ENCODE measurements at regions not wholly inside any gene's neighbourhood (a gene's known extent, or its start where the extent isn't known, plus 50 kb on each side); places are given as distances from the start of the nearest gene placed in this dataset.

DNA sequence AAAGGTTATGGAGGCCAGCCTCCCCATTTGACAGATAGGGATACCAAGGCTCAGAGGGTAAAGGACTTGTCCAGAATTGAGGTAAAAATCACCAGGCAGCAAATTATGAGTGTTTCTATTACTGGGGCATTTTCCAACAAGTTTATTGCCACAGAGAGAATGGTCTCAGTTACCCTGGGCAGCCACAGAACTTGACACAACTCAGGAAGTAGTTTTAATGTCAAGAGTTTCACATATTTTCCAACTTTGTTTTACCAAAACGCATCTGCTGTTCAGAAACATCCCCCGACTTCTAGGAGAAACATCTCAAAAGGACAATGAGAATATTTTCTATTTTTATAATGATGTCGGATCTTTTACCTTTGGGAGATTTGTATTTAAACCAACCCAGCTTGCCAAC is 107.5 kb upstream of the MRPS22 start:
- no peak overlapping the region for H3K4me3 ChIP-seq (ENCODE audit: low read depth, low read length)
- TF ChIP-seq, protein P1, sequence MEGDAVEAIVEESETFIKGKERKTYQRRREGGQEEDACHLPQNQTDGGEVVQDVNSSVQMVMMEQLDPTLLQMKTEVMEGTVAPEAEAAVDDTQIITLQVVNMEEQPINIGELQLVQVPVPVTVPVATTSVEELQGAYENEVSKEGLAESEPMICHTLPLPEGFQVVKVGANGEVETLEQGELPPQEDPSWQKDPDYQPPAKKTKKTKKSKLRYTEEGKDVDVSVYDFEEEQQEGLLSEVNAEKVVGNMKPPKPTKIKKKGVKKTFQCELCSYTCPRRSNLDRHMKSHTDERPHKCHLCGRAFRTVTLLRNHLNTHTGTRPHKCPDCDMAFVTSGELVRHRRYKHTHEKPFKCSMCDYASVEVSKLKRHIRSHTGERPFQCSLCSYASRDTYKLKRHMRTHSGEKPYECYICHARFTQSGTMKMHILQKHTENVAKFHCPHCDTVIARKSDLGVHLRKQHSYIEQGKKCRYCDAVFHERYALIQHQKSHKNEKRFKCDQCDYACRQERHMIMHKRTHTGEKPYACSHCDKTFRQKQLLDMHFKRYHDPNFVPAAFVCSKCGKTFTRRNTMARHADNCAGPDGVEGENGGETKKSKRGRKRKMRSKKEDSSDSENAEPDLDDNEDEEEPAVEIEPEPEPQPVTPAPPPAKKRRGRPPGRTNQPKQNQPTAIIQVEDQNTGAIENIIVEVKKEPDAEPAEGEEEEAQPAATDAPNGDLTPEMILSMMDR (IDR thresholded peaks at IDR 0.05; ENCODE audit: low read depth, low read length) = no peak

DNA sequence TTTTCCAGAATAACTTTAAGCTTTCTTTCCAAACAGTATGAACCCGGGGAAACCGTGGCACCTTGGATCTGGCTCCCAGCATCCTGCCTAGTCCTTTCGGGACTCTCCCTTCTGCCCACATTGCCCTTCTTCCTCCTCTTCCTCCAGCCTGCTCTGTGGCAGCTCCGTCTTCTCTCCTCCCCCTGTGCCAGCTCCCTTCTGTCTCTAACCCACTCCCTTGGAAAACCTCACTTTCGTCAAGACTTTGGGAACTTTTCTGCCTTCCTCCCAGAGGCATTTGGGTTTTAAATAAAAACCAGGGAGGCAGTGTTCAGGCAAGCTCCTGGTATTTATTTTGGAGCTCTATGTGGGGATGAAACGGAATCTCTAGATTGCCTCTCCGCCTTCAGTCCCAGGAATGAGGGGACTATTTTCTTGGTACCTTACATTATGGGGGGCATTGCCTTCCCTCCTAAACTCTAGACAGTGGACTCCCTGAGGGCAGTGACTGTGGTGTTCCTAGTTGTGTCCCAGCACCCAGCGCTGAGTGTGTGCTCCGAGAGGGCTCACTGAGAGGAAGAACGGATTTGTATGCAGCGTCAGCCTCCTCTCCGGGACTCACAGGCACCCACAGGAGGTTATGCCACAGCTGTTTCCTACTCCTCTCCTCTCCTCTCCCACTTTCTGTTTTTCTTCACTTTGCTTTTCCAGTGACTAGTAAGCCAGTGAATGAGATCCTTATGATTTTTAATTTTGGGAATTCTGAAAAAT is 105.4 kb upstream of the MRPS22 start:
- TF ChIP-seq, protein P1 (IDR thresholded peaks at IDR 0.05; ENCODE audit: low read depth, low read length) = no peak
- H3K4me3 ChIP-seq (ENCODE audit: low read depth, low read length) = 0 out of 2 replicates have a peak overlapping the region, but pooled peaks have one; percentile 2

DNA sequence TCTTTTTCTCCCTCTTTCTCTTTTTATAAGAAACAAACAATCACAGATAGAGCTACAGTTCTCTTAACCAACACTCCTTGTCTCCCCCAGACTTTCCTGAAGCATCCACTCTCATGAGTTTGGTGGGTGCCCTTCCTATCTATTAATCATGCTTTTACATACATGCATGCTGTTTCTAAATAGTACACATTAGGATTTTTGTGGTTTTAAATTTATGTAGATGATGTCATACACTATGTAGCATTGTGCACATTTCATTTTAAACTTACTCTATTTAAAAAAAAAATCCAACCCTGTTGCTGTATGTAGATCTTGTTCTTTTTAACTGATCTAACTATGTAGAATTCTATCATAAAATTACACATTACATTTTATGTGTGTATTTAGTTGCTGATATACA is 104.3 kb upstream of the MRPS22 start:
- H3K4me3 ChIP-seq (ENCODE audit: low read depth, low read length) = no peak overlapping the region
- TF ChIP-seq, protein P1 (IDR thresholded peaks at IDR 0.05; ENCODE audit: low read depth, low read length) = no peak

DNA sequence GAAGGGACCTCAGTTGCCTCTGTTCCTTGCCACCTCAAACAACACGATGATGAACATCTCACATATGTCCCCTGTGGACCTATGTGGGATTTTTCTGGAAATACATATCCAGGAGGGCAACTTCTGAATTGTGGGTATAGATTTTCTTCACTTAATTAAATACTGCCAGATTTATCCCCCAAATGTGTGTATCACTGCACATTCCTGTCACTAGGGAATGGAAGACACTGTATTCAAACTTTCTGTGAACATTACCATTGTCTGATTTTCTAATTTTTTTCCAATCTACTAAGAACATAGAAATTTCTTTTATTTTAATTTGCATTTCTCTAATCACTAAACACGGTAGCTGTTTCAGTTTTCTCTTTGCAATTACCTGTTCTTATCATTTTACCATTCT is 102.0 kb upstream of the MRPS22 start:
- TF ChIP-seq, protein P1 (IDR thresholded peaks at IDR 0.05; ENCODE audit: low read depth, low read length) = no peak; the same call in 1 of the 2 replicates
- H3K4me3 ChIP-seq (ENCODE audit: low read depth, low read length) = no peak overlapping the region

DNA sequence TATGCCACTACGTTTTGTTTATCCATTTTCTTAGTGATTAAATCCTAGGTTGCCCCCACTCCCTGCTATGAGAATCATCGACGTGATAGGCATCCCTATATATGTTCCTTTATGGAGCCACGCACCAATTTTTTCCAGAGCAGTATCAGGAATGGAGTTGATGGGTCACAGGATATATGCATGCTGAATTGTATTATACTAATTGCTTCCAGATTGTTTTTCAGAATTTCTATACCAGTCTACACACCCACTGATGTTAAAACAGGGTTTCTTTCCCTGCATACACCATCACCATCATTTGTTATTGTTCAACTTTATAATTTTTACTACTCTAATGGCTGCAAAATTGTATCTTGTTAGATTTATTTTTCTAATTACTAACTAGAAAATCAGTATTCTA is 100.1 kb upstream of the MRPS22 start:
- TF ChIP-seq, protein P1 (IDR thresholded peaks at IDR 0.05; ENCODE audit: low read depth, low read length) = no peak
- H3K4me3 ChIP-seq (ENCODE audit: low read depth, low read length) = no peak overlapping the region

DNA sequence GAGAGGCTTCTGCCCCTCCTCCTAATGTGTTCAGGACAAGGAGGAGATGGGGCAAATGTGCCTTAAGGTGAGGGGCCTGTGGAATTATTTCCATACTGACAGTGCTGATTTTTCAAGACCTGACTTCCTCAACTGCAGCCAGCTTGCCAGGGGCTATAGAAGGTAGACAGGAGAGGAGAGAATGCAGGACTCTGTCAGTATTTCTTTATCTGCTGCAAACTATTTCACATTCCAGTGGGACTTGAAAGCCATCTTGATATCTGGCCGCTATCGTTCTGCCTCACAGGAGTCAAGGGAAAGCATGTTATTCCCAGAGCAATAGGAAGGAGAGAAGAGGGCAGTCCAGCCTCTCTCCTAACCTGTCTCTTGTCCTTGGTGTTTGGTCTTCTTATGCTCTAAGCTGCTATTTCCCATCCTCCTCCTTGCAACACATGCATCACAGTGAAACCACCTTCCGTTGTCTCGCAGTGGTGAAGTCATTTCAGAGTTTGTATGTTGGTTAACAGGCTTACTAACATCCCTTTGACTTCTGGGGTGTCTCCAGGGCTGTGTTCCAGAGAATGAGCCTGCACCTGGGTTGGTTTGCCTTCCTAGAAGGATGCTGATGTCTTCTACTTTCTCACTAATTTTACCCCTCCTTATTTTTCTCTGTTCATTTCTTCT is 95.1 kb upstream of the MRPS22 start:
- TF ChIP-seq, protein P1 (IDR thresholded peaks at IDR 0.05; ENCODE audit: low read depth, low read length) = no peak
- no peak overlapping the region for H3K4me3 ChIP-seq (ENCODE audit: low read depth, low read length)

DNA sequence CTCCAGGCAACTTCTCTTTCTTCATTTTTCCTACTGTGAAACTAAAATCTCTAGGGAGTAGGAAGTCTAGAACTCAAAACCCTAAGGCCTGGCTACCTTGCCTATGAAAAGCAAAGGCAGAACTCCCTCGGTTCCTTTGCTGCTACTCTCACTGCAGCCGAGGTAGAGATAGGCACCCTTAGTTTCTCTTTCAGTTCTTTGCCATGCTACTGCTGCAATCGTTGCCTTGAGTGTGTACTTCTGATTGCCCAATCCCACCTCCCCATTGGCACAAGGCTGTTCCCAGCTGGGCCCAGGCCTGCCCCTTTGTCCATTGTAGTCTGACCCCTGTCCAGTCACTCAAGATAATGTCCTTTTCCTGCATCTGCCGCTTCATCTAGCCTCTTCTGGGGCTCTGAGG is 92.3 kb upstream of the MRPS22 start:
- H3K4me3 ChIP-seq (ENCODE audit: low read depth, low read length) = no peak overlapping the region
- TF ChIP-seq, protein P1 (IDR thresholded peaks at IDR 0.05; ENCODE audit: low read depth, low read length) = no peak

Data from WI38 (cell line).